Kidney capillary endothelial cell (primary cell): ENCODE measurements at regions not wholly inside any gene's neighbourhood (a gene's known extent, or its start where the extent isn't known, plus 50 kb on each side); places are given as distances from the start of the nearest gene placed in this dataset.

ENCODE experiments used
- DNase-seq: peaks from one replicate; pipeline ENCODE4 v3.0.0-alpha.2; 2018; ENCODE audit warnings: low spot score

DNA sequence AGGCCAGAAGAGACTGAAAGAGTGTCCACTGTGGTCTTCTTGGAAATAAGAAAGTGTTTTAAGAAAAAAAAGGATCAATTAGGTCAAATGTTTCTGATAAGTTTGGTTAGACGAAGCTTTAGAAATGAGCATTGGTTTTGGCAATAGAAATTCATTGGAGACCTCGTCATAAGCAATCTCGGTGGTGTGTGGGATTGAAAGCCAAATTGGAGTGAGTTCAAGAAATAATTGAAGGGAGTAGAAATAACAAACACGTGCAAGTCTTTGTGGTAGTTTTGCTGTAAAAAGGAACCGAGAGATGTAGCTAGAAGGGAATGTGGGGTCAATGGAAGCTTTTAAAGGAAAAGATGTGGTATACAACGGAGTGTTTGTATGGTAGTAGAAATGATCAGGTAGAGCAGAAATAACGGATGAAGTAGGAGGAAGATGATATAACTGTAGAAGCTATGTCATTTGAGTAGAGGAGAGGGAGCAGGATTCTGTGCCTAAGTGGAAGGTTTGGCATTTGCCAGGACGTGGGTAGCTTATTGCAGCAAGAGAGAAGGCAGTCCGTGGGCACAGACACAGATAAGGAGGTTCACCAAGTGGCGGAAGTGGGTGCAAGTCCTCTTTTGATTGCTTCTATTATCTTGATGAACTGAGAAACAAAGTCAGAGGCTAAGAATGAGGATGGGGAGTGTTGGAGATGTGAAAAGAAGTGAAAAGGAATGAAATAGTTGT is 146.2 kb downstream of the DACT1 start:
- no peak for DNase-seq

DNA sequence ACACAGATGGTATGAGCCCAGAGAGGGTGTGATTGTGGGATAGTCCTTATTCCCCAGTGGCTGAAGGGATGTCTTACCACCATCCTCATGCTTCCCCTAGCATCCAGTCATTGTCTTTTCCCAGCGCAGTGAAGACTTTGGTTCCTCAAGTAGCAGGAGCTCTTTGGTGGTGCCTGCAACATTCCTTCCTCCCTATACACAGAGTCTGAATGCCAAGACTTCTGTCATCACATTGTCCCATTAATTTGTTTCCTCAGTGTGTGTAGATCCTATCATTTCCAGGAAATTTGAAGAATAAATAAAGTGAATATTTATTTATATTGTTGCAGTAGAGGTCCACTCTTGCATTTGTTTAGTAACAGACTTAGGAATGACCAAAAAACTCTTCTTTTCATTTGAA is 147.2 kb downstream of the DACT1 start:
- no peak for DNase-seq

DNA sequence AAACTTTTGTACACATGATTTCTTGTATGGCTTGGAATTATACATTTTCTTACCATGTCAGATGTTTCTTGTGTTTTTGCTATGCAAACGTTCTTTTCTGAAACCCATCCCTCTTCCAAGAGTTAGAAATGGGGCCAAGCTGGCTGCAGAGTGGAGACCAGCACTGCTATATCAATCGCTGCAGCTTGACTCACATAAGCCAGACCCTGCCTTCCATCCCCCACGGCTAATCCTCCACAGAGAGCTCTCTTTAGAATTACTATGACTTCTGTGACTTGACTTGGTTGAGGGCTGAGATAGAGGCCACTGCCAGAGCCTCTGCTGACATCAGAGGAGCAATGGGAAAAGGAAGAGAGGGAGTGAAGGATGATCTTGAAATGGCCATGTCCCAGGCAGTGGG is 147.9 kb downstream of the DACT1 start:
- DNase-seq: no peak

DNA sequence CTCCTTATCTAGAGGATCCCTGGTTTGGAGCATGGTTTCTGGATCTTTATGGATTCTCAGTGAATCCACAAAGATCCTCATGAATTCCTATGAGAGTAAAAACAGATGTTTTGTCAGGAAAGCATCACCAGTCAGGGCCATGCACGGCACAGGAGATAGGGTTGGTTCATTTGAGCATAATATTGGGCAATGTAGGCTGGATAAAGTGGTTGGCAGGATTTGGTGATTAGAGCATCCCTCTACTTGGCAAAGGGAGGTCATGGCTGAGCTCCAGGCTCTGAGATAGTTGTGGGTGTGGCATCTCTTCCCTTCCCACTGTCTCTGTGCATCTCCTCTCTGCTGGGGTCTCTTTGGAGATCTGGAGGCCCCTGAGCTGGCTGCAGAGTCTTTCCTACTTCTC is 149.8 kb downstream of the DACT1 start:
- DNase-seq: no peak

DNA sequence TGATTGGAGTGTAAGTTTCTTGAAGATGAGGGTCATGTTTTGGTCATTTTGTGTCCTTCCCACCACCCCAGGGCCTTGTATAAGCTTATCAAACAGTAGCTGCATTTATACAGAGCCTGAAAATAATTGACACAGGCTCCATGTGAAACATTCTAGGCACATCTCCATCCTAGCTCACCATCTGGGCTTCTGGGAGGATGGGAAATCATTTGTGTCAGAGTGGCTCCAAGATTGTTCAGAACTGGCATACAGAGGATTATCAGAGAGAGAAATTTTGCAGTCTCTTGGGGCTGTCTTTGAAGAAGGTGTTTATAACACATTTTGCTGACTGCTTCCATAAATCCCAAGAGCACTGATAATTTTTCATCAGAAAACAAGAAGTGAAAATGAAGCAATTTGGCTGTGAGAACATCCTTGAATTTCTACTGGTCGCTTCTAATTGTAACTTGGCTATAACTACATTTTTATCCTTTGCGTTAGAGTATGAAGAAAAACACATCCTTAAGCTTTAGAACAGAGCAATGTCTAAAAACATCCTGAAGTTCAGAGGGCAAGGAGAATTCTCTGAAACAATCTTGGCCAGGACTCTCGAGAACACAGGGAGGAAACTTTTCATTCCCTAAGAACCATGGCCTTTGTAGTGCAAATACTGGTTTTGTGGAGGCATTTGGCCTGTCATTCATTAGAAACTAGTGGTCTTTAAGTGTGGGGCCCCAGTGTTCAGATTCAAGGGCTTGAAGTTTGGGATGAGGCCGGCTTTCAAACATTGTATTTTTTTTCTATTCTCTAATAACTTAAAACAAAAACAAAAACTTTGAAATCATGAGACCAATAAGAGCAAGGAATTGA is 151.1 kb downstream of the DACT1 start:
- DNase-seq: no peak

DNA sequence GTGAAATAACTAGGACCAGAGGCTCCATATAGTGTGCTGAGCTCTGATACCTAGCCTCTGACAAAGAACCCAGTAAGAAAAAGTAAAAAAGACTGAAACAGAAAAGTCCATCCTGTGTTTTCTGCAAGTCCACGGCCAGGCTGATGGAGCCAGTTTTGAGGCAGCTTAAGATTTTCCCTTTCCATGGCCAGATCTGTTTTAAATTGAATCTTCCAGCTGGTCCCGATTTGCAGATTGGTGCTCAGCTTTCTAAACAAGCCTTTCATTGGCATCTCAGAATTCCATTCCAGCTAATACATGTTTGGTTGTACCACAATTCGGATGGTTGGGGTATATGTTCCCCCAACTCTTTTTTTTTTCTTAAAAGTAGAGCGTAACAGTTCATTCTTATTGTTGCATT is 152.0 kb downstream of the DACT1 start:
- no peak for DNase-seq

DNA sequence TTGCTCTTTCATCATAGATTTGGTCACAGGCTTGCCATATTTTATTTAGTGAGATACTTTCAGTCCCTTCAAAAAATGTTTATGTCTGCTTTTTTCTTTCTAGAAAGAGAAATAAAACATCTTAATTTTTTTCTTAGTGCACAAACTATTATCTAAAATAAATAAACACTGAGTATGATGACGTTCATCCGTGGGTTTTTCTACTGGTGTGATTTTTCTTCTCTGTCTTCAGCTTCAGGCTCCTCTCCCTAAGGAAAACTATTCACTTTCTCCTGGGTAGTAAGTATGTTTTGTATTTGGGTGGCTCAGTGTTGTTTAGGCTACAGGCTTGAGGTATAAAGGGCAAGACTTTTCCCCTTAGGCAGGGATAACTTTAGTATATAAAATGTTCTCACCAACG is 154.7 kb downstream of the DACT1 start:
- DNase-seq: no peak

DNA sequence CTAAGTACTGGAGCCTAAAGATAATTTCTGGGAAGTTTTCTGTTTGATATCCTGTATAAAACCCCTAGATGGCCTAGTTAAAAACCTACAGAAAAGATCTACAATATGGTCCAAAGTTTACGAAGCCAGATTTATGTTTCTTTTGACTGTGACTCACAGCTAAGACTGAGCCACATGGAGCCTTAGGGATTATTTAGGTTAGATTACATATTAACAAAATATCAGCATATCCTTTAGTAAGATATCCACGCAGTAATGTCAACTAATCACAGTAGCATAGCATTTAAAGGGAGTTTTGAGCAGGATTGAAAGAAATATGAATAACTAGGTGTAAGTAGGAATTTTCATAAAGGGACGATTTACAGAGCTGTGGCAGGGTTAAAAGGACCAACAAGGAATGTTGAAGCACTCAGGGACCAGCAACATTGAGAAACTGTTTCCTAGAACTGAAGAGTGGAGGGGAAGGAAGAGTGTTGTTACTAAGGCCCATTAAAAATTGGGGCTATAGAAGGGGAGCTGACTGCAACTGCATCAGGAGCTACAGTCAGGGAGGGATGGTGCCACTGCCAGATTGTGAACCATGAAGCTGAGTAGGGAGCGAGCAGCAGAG is 155.5 kb downstream of the DACT1 start:
- DNase-seq: no peak

DNA sequence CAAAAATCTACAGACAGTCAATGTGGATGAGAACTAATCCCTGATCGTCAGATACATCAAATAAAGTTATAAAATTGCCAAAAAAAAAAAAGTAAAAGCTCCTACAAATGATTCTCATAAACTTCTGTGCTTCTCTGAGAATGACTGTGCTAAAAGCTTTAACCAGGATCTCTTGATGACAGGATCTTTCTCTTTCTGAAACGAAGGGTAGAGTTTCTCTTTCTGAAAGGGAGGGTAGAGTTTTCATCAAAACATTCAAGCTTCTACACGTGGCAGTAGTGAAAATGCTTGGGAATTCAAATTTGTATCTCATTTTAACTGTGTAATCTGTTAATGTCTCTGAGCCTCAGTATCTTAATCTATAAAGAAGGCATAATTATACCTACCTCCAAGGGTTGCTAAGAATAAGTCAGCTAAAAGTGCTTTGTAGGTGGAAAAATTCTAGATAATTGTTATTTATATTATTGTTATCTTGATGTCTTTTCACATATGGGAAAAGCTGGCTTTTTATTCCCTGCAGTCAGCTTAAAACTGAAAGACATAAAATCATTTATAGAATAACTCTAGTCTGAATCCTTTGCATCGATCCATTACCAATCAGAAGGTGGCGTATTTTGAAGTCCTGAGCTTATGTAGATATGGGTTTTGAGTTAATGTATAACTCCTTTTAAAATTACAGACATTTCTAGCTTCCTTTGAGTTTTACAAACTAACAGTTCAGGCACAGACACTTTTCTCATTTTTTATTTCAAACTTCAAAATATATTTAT is 157.4 kb downstream of the DACT1 start:
- no peak for DNase-seq

DNA sequence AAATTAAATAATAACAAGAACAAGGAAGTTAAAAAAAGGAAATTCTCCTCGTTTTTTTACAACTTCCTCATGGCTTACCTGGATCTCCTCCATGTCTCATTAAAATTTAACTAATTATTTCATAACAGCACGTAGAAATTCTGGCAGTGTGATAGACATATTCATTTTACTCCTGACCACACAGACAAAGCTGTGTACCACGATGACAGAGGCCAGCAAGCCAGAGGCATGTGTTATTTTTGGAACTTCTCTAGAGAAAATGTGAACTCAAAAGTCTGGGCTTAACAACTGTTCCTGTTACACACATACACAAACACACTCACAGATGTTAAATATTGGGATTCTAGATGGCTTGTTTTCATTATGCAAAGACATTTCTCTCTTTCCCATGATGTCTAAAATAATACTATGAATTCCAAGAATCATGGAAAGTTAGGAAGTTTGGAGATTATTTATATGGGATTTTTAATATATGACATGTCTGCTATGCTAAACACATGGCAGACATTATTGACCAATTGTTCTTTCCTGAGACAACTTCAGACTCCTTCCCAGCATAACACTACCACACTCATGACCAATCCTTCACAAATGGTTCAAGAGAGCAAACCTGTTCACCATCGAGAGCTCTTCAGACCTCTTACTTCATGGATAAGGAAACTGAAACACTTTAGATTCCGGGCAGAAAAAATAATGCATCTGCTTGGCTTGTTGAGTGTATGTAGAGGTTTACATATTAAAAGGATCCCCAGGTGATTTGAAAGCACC is 158.7 kb downstream of the DACT1 start:
- DNase-seq: no peak

DNA sequence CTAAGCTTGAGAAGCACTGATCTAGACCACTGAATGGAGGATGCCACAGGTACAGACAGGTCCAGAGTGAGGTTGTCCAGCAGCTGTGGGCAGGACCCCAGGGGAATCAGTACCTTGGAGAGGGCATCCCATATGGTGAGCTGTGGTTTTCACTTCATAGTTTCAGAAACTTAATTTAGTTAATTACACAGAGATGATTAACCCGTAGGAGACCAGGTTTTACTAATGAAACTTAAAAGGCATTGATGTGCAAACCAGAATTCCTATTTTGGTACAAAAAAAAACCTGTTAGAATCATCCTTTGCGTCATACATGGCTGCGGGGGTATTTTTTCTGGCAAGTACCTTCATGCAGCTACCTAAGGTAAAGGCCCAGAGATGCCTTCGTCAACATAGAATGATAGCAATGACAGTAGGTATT is 159.3 kb downstream of the DACT1 start:
- no peak for DNase-seq

DNA sequence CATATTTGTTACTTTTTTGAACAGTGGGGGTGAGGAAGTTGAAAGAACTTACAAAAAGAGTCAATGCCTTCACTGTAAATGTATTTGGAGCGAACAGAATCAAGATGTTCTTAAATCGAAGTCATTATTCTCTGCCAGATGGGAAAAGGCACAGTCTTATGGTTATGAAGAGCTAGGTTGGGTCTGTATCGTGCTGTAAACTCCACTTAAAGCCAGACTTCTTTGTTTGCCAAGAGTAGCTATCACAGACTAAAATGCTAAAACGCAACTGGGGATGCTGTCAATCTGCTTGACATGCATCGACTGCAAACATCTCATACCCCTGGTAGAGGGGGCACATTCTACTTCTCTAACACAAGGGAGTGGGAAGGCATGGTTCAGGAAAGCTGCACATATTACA is 160.4 kb downstream of the DACT1 start:
- DNase-seq: no peak

DNA sequence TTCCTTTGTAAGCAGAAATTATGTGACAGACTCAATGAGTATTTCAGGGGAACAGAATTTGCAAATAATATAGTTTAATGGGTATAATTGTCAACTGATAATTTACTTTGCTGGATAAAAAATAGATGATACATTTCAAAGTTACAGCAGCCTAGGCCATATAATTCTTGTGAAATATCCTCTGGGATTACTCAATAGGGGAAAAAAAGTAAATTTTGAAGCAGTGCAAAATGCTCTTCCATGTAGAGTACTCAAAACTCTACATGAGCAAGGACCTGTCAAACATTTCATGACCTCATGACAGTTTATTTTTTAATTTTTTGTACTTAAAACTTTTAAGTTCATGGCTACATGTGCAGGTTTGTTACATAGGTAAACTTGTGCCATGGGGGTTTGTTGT is 163.3 kb downstream of the DACT1 start:
- DNase-seq: no peak

DNA sequence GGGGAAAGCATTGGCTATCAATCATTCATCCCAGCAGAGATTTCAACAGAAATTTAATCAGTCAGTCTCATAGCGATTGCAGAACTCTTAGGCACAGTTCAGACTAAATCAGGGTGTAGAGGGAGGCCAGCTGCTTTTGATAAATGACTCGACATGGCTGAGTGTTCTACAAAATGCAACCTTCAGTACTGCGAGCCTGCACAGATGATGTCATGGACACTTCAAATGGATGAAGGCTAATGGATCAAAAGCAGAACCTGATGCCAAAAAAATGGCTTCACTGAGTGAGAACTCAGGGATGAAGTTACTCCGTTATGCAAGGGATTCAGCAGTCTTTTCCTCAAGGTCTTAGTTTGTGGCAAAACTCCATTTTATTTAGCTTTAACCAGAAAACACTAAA is 167.3 kb downstream of the DACT1 start:
- no peak for DNase-seq

DNA sequence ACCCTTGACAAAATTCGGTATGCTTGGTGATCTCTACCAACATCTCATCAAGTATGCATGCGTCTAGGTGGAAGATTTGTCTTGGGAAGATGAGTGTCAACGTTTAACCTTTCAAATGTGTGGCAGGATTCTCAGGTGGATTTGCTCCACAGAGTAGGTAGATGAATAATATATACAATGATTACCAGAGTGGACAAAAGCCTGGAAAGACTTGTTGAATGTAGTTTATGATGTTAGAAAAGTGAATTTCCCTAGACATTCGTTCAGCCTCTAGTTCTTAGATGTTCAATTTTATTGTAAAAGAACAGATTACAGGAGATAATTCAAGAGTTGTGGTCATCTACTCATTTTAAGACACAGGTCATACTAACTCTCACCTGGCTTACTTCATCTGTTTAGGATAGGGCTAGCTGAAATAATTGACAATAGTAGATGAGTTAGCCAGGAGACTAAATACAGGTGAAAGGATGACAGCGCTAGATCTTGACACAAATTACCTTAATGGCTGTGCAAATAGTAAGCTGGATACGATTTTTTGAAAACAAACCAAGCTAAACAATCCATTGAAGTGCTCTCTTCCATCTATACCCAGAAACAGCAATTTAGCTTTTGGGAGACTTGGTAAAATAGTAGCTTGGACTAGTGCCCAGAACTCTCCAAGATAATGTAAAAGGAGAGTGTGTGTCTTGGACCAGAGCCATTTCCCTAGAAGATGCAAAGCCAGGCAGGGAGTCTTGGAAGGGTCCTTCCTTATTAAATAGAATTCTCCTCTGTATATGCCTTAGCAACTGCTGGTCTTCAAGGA is 168.0 kb downstream of the DACT1 start:
- no peak for DNase-seq

DNA sequence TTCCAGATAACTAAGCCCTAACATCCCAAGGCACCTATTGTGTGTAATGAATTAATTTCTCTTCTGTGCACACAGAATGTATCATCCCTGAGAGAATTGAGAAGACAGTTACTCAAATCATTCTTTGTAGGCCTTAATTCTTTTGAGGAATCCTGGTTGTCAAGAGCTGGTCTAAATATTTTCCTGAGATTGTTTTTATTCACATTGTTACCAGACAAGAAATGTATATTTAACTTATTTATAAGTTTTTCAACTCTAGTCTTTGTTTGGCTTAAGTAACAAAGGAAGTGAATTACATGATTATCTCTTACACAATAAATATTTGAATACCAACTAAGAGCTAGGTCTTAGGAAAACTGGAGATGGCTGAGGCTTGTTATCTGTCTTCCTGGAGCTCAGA is 169.4 kb downstream of the DACT1 start:
- no peak for DNase-seq

DNA sequence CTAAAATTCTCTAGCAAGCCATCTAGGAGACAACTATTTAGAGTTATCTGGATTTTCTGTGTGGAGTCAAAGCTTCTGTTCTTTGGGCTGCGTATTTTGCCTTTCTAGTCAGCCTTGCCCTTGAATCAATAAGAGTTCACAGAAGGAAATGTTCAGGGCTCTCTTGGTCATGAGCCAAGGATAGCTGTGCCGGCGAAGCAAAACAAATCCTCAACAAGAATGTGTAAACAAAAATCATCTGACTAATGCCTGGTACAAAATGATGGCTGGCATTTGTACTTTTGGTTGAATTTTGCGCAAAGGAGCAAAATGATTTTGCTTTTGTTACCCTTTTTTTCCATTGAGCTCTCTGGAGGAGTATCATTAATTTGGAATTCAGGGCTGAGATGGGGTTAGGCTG is 171.1 kb downstream of the DACT1 start:
- peak; percentile 9 for DNase-seq

DNA sequence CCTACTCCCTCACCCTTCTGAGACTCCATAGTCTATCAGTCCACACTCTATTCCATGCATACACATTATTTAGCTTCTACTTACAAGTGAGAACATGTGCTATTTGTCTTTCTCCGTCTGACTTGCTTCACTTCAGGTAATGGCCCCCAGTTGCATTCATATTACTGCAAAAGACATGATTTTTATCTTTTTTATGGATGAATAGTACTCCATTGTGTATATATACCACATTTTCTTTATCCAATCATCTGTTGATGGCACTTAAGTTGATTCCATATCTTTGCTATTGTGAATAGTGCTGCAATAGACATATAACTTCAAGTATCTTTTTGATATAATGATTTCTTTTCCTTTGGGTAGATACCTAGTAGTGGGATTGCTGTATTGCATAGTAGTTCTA is 171.8 kb downstream of the DACT1 start:
- no peak for DNase-seq

DNA sequence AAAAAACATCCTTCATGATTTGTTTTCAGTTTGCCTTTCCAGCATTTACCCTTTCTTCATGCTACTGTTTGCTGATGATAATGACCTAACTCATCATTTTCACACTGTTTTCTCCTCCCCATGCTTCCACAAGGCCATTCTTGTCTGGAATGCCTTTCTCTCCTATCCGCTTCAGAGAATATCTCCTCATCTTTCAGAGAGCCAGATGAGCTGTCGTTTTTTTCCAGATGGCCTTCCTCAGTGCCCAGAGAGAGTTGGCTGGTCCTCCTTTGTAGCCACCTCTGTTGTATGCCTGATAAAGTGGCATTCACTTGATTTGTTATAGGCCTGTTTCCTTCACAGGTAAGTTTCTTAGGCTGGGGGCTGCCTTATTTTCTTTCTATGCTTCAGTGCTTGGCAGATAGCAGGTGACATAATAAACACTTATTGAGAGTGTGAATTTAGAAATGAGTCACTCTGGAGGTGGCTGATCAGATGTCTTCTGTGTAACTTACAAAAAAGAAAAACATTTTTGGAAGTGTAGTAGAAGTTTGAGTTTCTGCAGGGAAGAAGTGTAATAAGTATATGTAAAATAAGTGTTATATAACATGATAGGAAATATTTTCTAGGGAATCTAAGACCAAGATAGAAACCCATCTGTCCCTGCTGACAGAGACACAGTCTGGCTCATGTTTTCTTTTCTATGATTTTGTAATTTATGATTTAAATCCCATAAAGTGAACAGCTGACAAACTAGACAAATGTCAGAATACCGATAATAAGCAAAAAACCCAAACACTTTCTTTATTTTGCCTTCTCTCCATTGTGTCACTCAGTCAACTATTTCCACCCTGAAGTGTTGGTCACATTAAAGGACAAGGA is 174.5 kb downstream of the DACT1 start:
- no peak for DNase-seq

DNA sequence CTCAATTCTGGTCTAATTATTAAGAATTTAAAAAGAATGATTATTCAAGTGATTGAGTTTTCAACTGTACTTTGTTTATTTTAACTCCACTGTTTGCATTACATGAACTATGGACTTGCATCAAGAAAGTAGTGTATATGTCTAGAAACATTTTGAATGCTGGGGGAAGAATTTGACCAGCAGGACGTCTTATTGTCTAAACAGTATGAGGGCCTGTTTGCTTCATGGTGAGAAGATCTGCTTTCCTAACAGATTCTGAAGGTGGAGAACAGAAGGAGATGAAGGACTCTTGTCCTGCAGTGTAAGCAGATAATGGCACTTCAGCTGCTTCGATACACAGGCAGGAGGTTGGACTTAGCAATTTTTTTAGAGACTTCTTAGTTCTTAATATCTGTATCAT is 176.0 kb downstream of the DACT1 start:
- no peak for DNase-seq
